MM.1S (cell line): ENCODE measurements at regions not wholly inside any gene's neighbourhood (a gene's known extent, or its start where the extent isn't known, plus 50 kb on each side); places are given as distances from the start of the nearest gene placed in this dataset.

Experiments
- DNase-seq: peaks from one replicate; pipeline ENCODE4 v3.0.0-alpha.2; 2015
- H2AFZ ChIP-seq: fragments of 300-600 bp; sonication (generic); 2 replicates; pipeline ENCODE4 v1.6.0; 2016; ENCODE audit warnings: antibody characterized with exemption, low read length
- H3F3A ChIP-seq: fragments of 300-600 bp; sonication (generic); 2 replicates; pipeline ENCODE4 v1.6.1; 2016; ENCODE audit warnings: mild to moderate bottlenecking, antibody characterized with exemption, low read length, moderate library complexity, mixed read lengths; ENCODE audit not compliant: insufficient read depth
- H3K27ac ChIP-seq: fragments of 300-600 bp; sonication (generic); 2 replicates; pipeline ENCODE4 v1.5.1; 2016; ENCODE audit warnings: mild to moderate bottlenecking, low read length
- H3K27me3 ChIP-seq: fragments of 300-600 bp; sonication (generic); replicated peaks from 2 replicates; pipeline ENCODE4 v1.6.0; 2016; ENCODE audit warnings: low read length; ENCODE audit not compliant: insufficient read depth
- H3K36me3 ChIP-seq: fragments of 300-600 bp; sonication (generic); replicated peaks from 2 replicates; pipeline ENCODE4 v1.6.1; 2016; ENCODE audit warnings: mild to moderate bottlenecking, low read length, mixed read lengths; ENCODE audit not compliant: insufficient read depth
- H3K4me1 ChIP-seq: fragments of 300-600 bp; sonication (generic); 2 replicates; pipeline ENCODE4 v1.6.1; 2016; ENCODE audit warnings: low read length, mixed read lengths
- H3K4me2 ChIP-seq: fragments of 300-600 bp; sonication (generic); 2 replicates; pipeline ENCODE4 v1.6.0; 2016; ENCODE audit warnings: low read depth, low read length
- H3K4me3 ChIP-seq: fragments of 300-600 bp; sonication (generic); 2 replicates; pipeline ENCODE4 v1.5.1; 2016; ENCODE audit warnings: low read length, mixed read lengths
- H3K79me2 ChIP-seq: fragments of 300-600 bp; sonication (generic); 2 replicates; pipeline ENCODE4 v1.6.1; 2016; ENCODE audit warnings: mixed run types, low read length, mixed read lengths
- H3K9ac ChIP-seq: fragments of 300-600 bp; sonication (generic); 2 replicates; pipeline ENCODE4 v1.6.1; 2016; ENCODE audit warnings: low read length, mixed read lengths
- H3K9me2 ChIP-seq: fragments of 300-600 bp; sonication (generic); replicated peaks from 2 replicates; pipeline ENCODE4 v1.6.1; 2016; ENCODE audit warnings: mild to moderate bottlenecking, low read length, mixed read lengths; ENCODE audit not compliant: insufficient read depth
- H3K9me3 ChIP-seq: fragments of 300-600 bp; sonication (generic); replicated peaks from 2 replicates; pipeline ENCODE4 v1.6.1; 2016; ENCODE audit warnings: mild to moderate bottlenecking, low read length, mixed read lengths; ENCODE audit not compliant: insufficient read depth
- H4K20me1 ChIP-seq: fragments of 300-600 bp; sonication (generic); 2 replicates; pipeline ENCODE4 v1.6.1; 2016; ENCODE audit warnings: mild to moderate bottlenecking, low read length, moderate library complexity, mixed read lengths; ENCODE audit not compliant: insufficient read depth
- CTCF ChIP-seq: fragments of 300-600 bp; sonication (generic); IDR thresholded peaks from 2 replicates; pipeline ENCODE4 v1.5.1; 2016; ENCODE audit warnings: antibody characterized with exemption, low read length, mixed read lengths
- EZH2 ChIP-seq: fragments of 300-600 bp; sonication (generic); optimal IDR thresholded peaks from 2 replicates; pipeline ENCODE3; 2017; ENCODE audit warnings: low read depth, mild to moderate bottlenecking, antibody characterized with exemption, low read length, mixed read lengths
- EZH2phosphoT487 ChIP-seq: fragments of 300-600 bp; sonication (generic); IDR thresholded peaks from 2 replicates; pipeline ENCODE4 v1.6.1; 2018; ENCODE audit warnings: antibody characterized with exemption, low read length

- DNase-seq, result no peak
- Histone ChIP-seq H2AFZ (no peak overlapping the region), H3K4me2 (no peak overlapping the region), H3K27me3 (peaks cover 95% of the 10 kb centered on the region), H3K9me2 (no peaks in the 10 kb centered on the region), H3K9me3 (no peaks in the 10 kb centered on the region), H3F3A (no peaks in the 10 kb centered on the region), H3K4me1 (0 out of 2 replicates have a peak, but pooled peaks cover 3% of the 10 kb centered on the region), H3K27ac (no peak overlapping the region), H3K79me2 (no peaks in the 10 kb centered on the region), H3K9ac (no peak overlapping the region), H4K20me1 (no peaks in the 10 kb centered on the region), H3K36me3 (no peaks in the 10 kb centered on the region), H3K4me3 (no peak overlapping the region)
- TF ChIP-seq EZH2phosphoT487 (no peak), EZH2 (no peak), CTCF (no peak)
Measured at GRCh38 chr17:79316805-79317204, 242.2 kb downstream of the ENGASE start.

GRCh38 chr17:79315358-79316105, 240.9 kb downstream of the ENGASE start:
- no peak overlapping the region for H3K27ac ChIP-seq
- no peaks in the 10 kb centered on the region for H3K9me2 ChIP-seq
- H3K4me2 ChIP-seq, result no peak overlapping the region
- no peak overlapping the region for H2AFZ ChIP-seq
- no peaks in the 10 kb centered on the region for H3F3A ChIP-seq
- no peak overlapping the region for H3K4me3 ChIP-seq
- no peaks in the 10 kb centered on the region for H4K20me1 ChIP-seq
- no peaks in the 10 kb centered on the region for H3K79me2 ChIP-seq
- 0 out of 2 replicates have a peak, but pooled peaks cover 3% of the 10 kb centered on the region for H3K4me1 ChIP-seq
- no peaks in the 10 kb centered on the region for H3K36me3 ChIP-seq
- DNase-seq, result no peak
- TF ChIP-seq EZH2, result no peak
- TF ChIP-seq EZH2phosphoT487, result no peak
- no peak for TF ChIP-seq CTCF
- H3K9ac ChIP-seq, result no peak overlapping the region
- peaks cover 89% of the 10 kb centered on the region for H3K27me3 ChIP-seq
- no peaks in the 10 kb centered on the region for H3K9me3 ChIP-seq

- no peaks in the 10 kb centered on the region for H3K9me2 ChIP-seq
- no peaks in the 10 kb centered on the region for H3K36me3 ChIP-seq
Measured at GRCh38 chr17:79314617-79315357, 240.2 kb downstream of the ENGASE start.

More at GRCh38 chr17:79314617-79315357, 240.2 kb downstream of the ENGASE start:
- 0 out of 2 replicates have a peak, but pooled peaks cover 3% of the 10 kb centered on the region for H3K4me1 ChIP-seq
- peaks cover 89% of the 10 kb centered on the region for H3K27me3 ChIP-seq
- no peak overlapping the region for H3K4me3 ChIP-seq
- H3K79me2 ChIP-seq, result no peaks in the 10 kb centered on the region
- no peak for TF ChIP-seq EZH2
- no peak for TF ChIP-seq CTCF
- TF ChIP-seq EZH2phosphoT487, result no peak
- no peak overlapping the region for H2AFZ ChIP-seq
- no peaks in the 10 kb centered on the region for H3K9me3 ChIP-seq
- no peak overlapping the region for H3K4me2 ChIP-seq
- no peaks in the 10 kb centered on the region for H4K20me1 ChIP-seq
- no peak for DNase-seq
- no peak overlapping the region for H3K9ac ChIP-seq
- no peaks in the 10 kb centered on the region for H3F3A ChIP-seq
- H3K27ac ChIP-seq, result no peak overlapping the region
